GM19372 (cell line): ENCODE measurements at regions not wholly inside any gene's neighbourhood (a gene's known extent, or its start where the extent isn't known, plus 50 kb on each side); places are given as distances from the start of the nearest gene placed in this dataset.

Experiments used
- ATAC-seq: cut with Tn5 transposase; IDR thresholded peaks from one replicate; pipeline ENCODE4 v1.9.1; 2021; ENCODE audit warnings: mild to moderate bottlenecking, low read depth, moderate library complexity; ENCODE audit not compliant: unreplicated experiment

- no peak for ATAC-seq
Measured at GRCh38 chr5:143732402-143732801, 79.6 kb upstream of the HMHB1 start.

- no peak for ATAC-seq
Measured at GRCh38 chr5:143730112-143730801, 81.7 kb upstream of the HMHB1 start.

- ATAC-seq = no peak
Measured at GRCh38 chr5:143729334-143729946, 82.5 kb upstream of the HMHB1 start.

- ATAC-seq = no peak
Measured at GRCh38 chr5:143723159-143723558, 88.8 kb upstream of the HMHB1 start.

GRCh38 chr5:143721925-143722324 is 90.0 kb upstream of the HMHB1 start:
- ATAC-seq = no peak

GRCh38 chr5:143720689-143721088 is 91.3 kb upstream of the HMHB1 start:
- ATAC-seq = no peak

GRCh38 chr5:143717400-143717799 is 94.6 kb upstream of the HMHB1 start:
- no peak for ATAC-seq

- no peak for ATAC-seq
Measured at GRCh38 chr5:143716881-143717280, 95.1 kb upstream of the HMHB1 start.

- ATAC-seq = no peak
Measured at GRCh38 chr5:143715616-143716015, 96.3 kb upstream of the HMHB1 start.

GRCh38 chr5:143714629-143715028 is 97.3 kb upstream of the HMHB1 start:
- ATAC-seq = no peak

- no peak for ATAC-seq
Measured at GRCh38 chr5:143713047-143714003, 98.6 kb upstream of the HMHB1 start.

GRCh38 chr5:143708672-143709071 is 103.3 kb upstream of the HMHB1 start:
- ATAC-seq = no peak

GRCh38 chr5:143707806-143708205 is 104.2 kb upstream of the HMHB1 start:
- ATAC-seq = no peak

GRCh38 chr5:143705381-143705780 is 106.6 kb upstream of the HMHB1 start:
- ATAC-seq = no peak

- ATAC-seq = no peak
Measured at GRCh38 chr5:143703659-143704058, 108.3 kb upstream of the HMHB1 start.

- ATAC-seq = no peak
Measured at GRCh38 chr5:143701493-143701892, 110.5 kb upstream of the HMHB1 start.

- no peak for ATAC-seq
Measured at GRCh38 chr5:143700994-143701393, 111.0 kb upstream of the HMHB1 start.

GRCh38 chr5:143699121-143699520 is 112.8 kb upstream of the HMHB1 start:
- ATAC-seq = no peak

- ATAC-seq = no peak
Measured at GRCh38 chr5:143698574-143698973, 113.4 kb upstream of the HMHB1 start.

- no peak for ATAC-seq
Measured at GRCh38 chr5:143696921-143697320, 115.0 kb upstream of the HMHB1 start.

GRCh38 chr5:143695941-143696340 is 116.0 kb upstream of the HMHB1 start:
- ATAC-seq = no peak
